HG03469 (cell line): ENCODE measurements at regions not wholly inside any gene's neighbourhood (a gene's known extent, or its start where the extent isn't known, plus 50 kb on each side); places are given as distances from the start of the nearest gene placed in this dataset.
"Not testable (repeated sequence)": the region's sequence is repeated elsewhere in the genome, so short reads cannot be mapped to it uniquely, and the experiment has no call there.

Source experiments
- ATAC-seq: cut with Tn5 transposase; IDR thresholded peaks from one replicate; pipeline ENCODE4 v1.9.1; 2021; ENCODE audit warnings: mild to moderate bottlenecking, moderate library complexity, moderate number of reproducible peaks; ENCODE audit not compliant: unreplicated experiment

DNA sequence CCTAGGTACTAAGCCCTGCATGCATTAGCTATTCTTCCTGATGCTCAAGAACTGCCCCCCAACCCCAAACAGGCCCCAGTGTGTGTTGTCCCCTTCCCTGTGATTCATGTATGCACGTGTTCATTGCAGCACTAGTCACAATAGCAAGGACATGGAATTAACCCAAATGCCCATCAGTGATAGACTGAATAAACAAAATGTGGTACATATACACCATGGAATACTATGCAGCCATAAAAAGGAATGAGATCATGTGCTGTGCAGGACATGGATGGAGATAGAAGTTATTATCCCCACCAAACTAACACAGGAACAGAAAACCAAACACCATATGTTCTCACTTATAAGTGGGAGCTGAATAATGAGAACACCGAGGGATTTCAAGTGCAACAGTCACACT, 214.2 kb upstream of the SLC7A11 start:
- ATAC-seq, result not testable (repeated sequence)

DNA sequence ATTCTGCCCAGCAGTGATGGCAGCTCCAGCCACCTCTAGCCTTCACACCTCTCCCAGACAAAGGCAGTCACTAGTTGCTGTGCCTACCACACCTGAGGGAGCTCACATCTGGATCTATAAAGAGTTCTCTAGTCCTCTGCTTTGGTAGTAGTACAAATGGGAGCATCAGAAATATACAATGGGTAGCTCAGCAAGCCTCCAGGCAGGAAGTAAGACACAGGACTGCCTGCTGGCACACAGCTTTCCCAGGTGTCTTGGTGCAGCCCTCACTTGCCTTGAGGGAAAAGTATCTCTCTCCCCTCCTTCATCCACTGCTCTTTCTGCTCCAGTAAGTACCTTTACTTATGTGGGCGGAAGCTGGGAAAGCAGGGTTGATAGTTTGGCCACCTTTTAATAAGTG, 212.9 kb upstream of the SLC7A11 start:
- no peak for ATAC-seq

DNA sequence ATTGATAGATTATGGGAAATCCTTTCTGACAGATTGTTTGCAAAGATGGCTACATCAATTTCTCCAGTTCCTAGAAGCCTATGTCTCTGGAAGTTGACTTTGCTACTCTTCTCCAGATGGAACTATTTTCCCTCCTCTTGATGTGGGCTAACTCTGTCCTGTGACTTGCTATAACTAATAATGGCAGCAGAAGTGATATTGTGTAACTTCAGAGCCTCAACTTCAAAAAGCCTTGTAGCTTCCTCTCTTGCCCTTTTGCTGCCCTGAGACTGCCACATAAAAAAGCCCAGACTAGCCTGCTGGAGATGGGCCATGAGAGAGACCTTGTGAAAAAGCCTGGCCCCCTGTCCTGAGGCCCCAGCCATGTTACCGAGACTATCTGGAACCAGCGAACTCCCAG, 210.7 kb upstream of the SLC7A11 start:
- ATAC-seq, result no peak

DNA sequence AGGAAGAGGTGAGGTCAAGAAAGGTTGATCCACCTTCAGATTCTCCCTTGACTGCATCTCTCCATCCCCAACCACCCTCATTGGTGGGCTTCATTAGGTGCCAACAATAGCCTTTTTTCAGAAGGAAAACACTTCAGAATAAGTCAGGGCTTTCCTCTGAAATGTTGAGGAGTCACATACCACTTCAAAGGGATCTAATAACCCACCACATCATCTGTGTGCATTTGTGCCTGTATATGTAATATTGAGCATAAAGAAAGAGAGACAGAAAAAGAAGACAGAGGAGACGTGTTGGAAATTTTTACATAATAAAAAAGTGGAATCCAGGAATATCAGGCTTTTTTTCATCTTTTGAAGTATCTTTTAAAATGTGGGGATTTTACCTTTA, 209.1 kb upstream of the SLC7A11 start:
- no peak for ATAC-seq

DNA sequence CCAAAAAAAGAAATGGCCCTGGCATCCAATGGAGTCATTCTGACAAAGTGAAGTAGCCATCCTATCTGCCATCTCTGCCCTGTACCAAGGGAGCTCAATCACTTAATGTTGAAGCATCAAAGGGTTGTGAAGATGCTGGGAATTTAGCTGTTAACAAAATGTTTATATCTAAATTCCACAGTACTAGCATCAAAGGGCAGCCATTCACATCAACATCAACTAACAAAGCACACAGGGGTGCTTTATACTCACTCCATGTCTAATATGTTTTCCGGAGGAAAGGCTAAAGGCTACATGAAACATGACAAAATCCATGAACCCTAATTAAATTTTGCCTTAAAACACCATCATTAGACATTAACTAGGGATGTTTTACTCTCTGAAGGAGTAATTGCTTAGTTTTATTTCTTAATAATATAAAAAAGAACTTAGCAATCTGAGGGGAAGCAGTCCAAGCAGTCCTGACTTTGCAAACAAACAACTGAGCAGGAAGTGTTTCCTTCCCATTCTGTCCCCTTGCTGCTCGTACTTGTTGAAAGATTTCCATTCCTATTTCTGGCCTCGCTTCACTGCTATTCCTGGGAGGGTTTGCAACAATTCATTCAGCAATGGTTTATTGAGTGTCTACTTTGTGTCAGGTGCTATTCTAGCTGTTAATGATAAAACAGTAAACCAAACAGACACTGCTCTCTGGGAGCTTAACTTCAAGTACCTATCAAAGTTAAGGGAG, 208.6 kb upstream of the SLC7A11 start:
- no peak for ATAC-seq

DNA sequence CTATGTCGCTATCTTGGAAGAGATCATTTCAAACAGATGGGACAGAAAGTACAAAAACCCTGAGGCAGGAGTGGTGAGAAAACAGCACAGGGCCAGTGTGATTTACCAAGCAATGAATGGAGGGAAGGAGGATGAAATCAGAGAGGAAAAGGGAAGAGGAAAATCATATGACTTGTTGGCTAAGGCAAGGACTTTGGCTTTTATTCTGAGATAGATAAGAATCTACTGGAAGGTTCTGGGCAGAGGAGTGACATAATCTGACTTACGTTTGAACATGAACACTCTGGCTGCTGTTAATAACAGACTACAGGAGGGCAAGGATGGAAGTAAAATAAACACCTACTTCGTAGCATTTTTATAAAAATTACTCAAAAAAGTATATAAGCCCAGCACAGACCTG, 207.8 kb upstream of the SLC7A11 start:
- ATAC-seq, result no peak

DNA sequence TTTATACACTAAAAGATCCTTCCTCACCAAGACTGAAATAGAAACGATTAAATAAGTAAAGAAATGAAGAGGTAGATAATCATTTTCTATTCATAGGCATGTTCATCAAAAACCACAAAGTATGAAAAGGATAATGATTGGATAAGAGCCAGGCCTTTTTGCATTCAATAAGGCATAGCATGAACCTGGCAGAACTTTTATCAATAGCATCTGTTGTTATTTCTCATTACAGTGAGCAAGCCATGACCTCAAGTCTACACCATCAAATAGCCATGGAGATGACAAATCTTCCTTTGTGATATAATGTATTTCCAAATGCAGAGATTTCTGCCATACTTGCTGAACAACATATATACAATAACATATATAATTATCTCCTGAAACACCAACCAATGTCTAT, 206.0 kb upstream of the SLC7A11 start:
- no peak for ATAC-seq

DNA sequence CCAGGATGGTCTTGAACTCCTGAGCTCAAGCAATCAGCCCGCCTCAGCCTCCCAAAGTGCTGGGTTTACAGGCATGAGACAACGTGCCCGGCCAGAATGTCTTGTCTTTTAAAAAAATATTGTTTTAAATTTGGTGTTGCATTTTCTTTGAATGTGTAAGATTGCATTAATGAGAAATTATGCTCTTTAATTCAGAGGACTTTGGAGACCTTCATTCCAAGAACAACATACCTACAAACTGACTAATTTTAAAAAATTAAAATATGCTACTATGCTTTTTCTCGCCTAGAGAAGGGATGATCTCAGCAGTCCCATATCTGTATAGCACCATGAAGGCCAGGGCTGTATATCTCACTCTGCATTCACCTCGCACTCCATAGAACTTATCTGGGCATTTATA, 204.3 kb upstream of the SLC7A11 start:
- ATAC-seq, result no peak

DNA sequence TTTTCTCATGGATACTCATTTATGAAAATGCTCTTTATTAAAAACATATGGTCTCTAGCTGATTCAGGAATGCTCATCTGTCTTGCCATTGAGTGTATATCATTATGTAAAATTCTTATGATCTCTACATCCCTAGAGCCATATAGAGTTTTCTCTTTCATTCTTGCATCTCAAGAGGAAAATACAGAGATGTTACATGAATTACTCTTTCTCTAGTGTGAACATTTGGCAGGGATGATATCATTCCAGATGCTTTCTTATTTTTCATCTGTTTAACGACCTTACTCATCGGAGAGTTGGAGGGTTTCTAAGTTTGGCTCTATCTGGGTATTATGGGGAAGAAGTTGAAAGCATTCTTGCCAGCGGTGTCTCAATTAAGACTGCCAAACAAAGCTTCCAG, 202.9 kb upstream of the SLC7A11 start:
- ATAC-seq, result no peak

DNA sequence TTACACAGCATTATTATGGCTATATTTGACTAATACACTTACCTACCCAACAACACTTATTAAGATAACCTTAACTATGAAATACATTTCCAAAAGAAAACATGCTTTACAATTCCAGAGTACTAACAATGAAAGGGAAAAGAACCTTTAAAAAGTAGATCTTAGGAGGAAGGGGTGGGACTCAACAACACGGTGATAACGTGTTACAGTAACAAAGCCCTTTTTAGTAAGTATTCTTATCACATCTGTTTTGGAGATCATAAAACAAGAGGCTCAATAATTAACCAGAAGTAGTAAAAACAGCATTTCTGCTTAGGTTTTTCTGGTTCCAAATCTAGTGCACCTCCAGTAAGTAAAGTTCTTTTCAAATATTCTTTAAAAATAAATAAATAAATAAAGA, 202.1 kb upstream of the SLC7A11 start:
- ATAC-seq, result no peak

DNA sequence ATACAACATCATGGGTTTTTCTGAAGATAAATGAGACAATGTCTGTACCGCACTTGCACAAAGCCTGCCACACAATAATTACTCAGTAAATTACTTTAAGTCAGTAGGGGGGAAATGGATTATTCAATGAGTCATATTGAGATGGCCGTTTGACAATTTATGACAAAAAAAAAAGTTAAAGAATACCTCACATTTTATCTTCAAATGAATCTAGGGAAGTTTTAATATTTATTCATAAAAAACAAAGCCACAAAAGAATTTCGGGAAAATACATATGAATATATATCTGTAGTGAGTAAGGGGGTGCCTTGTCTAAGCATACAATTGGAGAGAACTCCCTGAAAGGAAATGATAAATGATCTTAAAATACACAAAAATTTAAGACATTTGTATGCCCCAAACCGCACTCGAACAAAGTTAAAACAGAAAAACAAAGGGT, 197.0 kb upstream of the SLC7A11 start:
- no peak for ATAC-seq

DNA sequence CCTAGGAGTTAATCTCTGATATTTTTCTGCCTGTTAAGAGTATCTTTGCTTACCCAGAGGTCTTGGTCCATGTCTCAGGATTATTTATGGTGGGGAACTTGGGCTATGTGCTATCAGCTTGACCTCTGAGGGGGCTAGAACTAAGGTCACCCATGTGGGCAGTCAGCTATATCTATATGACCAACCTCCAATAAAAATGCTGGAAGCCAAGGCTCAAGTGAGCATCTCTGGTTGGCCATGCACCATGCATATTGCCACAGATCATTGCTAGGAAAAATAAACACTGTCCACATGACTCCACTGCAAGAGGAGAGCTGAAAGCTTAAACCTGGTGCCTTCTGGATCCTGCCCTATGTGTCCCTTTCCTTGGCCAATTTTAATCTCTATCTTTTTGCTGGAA, 196.5 kb upstream of the SLC7A11 start:
- ATAC-seq, result no peak

DNA sequence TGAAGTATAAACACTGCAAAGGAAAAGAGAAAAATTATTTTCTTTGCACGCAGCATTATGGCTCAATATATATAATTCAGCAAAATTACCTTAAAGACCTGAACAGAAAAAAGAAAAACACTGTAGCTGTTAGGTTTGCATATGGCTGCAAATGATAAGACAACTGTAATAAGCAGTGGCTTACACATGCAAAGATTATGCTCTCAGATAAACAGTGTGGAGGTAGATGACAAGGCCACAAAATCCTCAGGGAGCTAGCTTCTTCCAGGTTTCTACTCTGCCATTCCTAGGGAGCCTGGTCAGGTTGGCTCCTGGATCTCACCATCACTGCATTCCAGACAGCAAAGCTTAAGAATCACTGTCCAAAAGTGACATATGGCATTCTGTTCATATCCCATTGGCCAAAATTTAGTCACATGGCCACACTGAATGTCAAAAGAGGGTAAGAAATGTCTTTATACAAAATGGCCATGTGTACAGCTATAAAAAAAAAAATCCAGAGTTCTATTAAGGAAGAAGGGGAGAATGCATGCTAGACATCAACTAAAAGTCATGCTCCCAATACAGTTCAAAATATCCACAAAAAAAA, 195.2 kb upstream of the SLC7A11 start:
- no peak for ATAC-seq

DNA sequence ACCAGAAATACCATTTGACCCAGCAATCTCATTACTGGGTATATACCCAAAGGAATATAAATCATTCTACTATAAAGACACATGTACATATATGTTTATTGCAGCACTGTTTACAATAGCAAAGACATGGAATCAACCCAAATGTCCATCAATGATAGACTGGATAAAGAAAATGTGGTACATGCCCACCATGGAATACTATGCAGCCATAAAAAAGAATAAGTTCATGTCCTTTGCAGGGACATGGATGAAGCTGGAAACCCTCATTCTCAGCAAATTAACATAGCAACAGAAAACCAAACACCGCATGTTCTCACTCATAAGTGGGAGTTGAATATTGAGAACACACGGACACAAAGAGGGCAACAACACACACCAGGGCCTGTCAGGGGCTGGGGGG, 193.6 kb upstream of the SLC7A11 start:
- not testable (repeated sequence) for ATAC-seq

DNA sequence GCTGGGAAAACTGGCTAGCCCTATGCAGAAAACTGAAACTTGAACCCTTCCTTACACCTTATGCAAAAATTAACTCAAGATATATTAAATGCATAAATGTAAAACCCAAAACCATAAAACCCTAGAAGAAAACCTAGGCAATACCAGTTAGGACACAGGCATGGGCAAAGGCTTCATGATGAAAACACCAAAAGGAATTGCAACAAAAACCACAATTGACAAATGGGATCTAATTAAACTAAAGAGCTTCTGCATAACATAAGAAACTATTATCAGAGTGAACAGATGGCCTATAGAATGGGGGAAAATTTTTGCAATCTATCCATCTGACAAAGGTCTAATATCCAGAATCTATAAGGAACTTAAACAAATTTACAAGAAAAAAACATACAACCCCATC, 192.9 kb upstream of the SLC7A11 start:
- not testable (repeated sequence) for ATAC-seq

DNA sequence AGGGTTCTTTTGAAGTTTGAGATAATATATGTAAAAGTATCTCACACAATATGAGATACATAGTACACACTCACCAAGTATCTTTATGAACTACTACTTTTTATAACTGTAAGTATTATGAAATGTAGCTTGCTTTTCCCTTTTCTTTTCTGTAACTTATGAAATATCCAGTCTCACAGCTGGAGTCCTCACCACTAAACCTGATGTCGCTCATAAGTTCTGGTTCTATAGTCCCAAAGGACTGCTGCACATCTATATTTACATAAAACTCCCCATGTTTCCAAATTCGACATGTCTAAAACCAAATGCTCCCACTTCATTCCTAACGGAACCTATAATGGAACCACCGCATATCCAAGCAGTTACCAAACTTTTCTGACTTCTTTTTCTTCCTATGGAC, 186.5 kb upstream of the SLC7A11 start:
- ATAC-seq, result no peak

DNA sequence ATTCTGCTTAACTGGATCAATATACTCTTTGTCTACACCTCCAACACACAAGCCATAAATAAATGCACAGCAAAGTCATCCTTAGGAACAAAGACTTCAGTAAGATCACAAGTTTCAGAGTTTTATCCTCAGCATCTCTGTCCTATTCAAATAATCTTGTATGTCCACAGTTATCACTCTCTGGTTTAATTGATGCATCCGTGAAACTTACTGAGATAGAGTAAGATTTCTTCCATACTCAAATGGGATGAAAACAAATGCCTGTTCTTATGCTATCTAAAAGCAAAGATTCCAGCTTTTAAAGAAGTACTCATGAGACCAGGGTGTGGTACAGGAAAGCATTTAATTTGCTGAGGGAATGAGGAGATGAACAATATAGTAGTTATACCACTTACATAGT, 184.6 kb upstream of the SLC7A11 start:
- ATAC-seq, result no peak

DNA sequence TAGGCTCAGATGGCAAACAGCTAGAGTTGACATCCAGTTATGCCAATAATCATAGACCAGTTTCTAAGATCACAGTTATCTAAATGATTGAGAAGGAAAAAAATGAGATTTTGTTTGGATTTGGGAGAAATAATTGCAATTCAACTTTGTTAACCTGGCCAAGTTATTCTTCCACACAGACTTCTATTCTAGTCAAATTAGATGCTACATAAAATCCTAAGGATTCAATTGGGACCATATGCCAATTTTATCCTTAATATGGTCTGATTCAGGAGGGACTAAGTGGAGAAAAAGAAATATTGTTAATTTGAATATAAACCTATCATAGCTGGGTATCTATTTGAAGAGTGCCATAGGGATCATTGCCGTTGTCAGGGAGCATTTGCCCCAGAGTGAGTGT, 178.3 kb upstream of the SLC7A11 start:
- ATAC-seq, result no peak

DNA sequence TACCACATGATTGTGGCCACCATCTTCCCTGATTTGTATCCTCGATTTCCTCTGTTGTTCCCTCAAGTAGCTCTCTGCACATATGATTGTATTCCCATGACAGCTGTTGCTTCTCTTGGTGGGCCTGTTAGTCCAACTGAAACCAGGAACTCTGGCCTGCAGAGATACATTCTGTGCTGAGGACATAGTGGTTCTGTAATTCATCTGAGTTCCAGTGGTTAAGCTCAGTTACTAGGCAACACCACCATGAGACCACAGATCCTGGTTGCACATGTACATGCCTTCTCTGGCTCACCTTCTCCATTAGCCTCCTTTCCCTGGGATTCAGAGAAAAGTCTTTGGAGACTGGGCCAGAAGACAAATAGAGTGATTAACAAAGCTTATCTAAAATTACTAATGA, 172.1 kb upstream of the SLC7A11 start:
- no peak for ATAC-seq

DNA sequence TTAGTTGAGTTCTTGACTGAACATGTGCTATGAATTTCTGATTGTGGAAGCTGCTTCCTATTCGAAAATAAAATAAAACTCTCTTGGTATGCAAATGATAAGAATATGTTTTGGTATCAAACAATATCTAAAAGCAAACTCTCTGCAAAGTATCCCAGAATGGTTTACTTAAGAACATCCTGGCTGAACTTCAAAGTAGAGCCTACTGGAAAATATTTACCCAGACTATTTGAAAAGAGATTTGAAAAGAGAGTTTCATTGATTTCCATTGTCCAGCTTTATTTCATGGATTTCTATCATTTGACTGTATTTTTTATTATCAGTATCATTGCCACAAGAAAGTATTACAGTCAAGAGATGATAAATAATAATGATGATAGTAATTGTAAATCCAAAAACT, 171.1 kb upstream of the SLC7A11 start:
- no peak for ATAC-seq

DNA sequence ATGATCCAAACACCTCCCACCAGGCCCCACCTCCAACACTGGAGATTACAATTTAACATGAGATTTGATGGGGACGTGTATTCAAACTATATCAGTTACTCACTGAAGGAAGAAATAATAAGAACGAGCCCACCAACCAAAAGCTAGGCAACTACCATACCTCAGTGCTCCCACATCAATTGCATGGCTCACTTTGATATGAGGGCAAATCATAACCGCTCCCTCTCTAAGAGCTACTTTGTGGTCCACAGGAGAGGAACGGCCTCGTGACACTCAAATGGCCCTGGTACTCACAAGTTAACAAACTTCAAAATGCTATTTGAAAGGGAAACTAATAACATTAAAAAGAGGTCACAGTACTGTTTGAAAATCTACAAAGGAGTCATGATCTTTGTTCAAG, 170.7 kb upstream of the SLC7A11 start:
- no peak for ATAC-seq

DNA sequence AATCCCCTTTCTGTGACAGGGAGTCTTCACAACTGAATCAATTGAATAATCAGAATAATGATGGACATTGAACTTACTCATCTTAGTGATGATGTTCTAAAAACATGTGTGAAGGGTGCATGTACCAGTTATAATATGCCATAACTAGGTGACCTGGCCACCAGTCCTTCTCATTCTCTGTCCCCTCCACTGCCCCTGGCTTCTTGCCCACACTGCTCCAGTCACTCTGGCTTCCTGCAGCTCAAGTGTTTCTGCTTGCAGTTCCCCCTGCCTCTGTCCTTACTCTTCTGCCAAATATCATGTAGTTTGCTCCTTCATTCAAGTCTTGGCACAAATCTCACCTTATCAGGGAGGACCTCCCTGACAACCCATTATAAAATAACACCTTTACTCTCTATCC, 168.1 kb upstream of the SLC7A11 start:
- ATAC-seq, result no peak

DNA sequence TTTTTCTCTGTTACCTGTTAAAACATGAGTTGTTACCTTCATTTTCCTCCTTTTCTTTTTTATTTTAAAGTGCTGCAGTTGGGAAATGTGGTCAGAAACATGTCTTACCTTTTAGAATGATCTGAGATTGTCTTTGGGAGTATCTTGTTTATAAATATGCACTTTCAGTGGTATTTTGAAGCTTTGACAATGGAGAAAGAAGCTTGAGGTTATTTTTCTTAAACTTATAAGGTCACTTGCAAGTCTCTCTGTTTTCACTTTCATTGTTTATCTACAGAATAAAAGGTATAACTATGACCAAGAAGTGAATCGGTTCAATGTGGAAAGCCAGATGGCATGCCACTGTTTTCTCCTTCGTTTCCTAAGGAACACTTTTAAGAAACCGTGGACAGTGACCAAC, 167.5 kb upstream of the SLC7A11 start:
- no peak for ATAC-seq
